WERI-Rb-1 (cell line): ENCODE measurements at regions not wholly inside any gene's neighbourhood (a gene's known extent, or its start where the extent isn't known, plus 50 kb on each side); places are given as distances from the start of the nearest gene placed in this dataset.
"Not testable (repeated sequence)": the region's sequence is repeated elsewhere in the genome, so short reads cannot be mapped to it uniquely, and the experiment has no call there.

Source experiments
- DNase-seq: peaks from one replicate; pipeline ENCODE4 v3.0.0-alpha.2; 2020
- H3K27ac ChIP-seq: fragments of 250-450 bp; sonication (Bioruptor Pico); 2 replicates; pipeline ENCODE4 v1.5.1; 2020; ENCODE audit warnings: mild to moderate bottlenecking, moderate library complexity
- H3K27me3 ChIP-seq: fragments of 250-450 bp; sonication (Bioruptor Pico); 2 replicates; pipeline ENCODE4 v1.5.1; 2021; ENCODE audit warnings: mild to moderate bottlenecking, low read depth, moderate library complexity; ENCODE audit not compliant: insufficient read depth, severe bottlenecking
- H3K36me3 ChIP-seq: fragments of 250-450 bp; sonication (Bioruptor Pico); 2 replicates; pipeline ENCODE4 v1.5.1; 2020; ENCODE audit warnings: mild to moderate bottlenecking, moderate library complexity
- H3K4me3 ChIP-seq: 2 replicates; pipeline ENCODE4 v1.5.1; 2011; ENCODE audit warnings: low read depth, mild to moderate bottlenecking, control low read depth, low read length
- H3K9me3 ChIP-seq: fragments of 250-450 bp; sonication (Bioruptor Pico); 2 replicates; pipeline ENCODE4 v1.5.1; 2021; ENCODE audit warnings: mild to moderate bottlenecking, moderate library complexity; ENCODE audit not compliant: severe bottlenecking
- CTCF ChIP-seq: IDR thresholded peaks from 2 replicates; pipeline ENCODE4 v1.5.1; 2011; ENCODE audit warnings: low read depth, mild to moderate bottlenecking, control low read depth, inconsistent platforms, low read length

- Histone ChIP-seq H3K9me3 (no peaks in the 10 kb centered on the region), H3K27me3 (peaks cover 42% of the 10 kb centered on the region), H3K4me3 (no peak overlapping the region), H3K27ac (no peak overlapping the region), H3K36me3 (no peaks in the 10 kb centered on the region)
- TF ChIP-seq CTCF, result no peak
- DNase-seq, result no peak
These were observed 363.5 kb downstream of the IGSF11 start for GRCh38 chr3:118671192-118671591.

- Histone ChIP-seq H3K27me3 (peaks cover 28% of the 10 kb centered on the region), H3K4me3 (no peak overlapping the region), H3K36me3 (no peaks in the 10 kb centered on the region), H3K9me3 (no peaks in the 10 kb centered on the region), H3K27ac (no peak overlapping the region)
- DNase-seq, result no peak
- TF ChIP-seq CTCF, result no peak
These were observed 359.3 kb downstream of the IGSF11 start for GRCh38 chr3:118675305-118675704.

- H3K4me3 ChIP-seq, H3K36me3 ChIP-seq, H3K9me3 ChIP-seq, H3K27ac ChIP-seq, DNase-seq: not testable (repeated sequence)
- peaks cover 24% of the 10 kb centered on the region for H3K27me3 ChIP-seq
These were observed 356.0 kb downstream of the IGSF11 start for GRCh38 chr3:118678663-118679062.

GRCh38 chr3:118682921-118683320 lies 351.7 kb downstream of the IGSF11 start:
- Histone ChIP-seq H3K36me3 (no peaks in the 10 kb centered on the region), H3K9me3 (no peaks in the 10 kb centered on the region), H3K27me3 (peaks cover 48% of the 10 kb centered on the region), H3K27ac (no peak overlapping the region), H3K4me3 (no peak overlapping the region)
- DNase-seq, result no peak
- TF ChIP-seq CTCF, result no peak

GRCh38 chr3:118683636-118684035 lies 351.0 kb downstream of the IGSF11 start:
- no peak for TF ChIP-seq CTCF
- no peak for DNase-seq

GRCh38 chr3:118688396-118688884 lies 346.2 kb downstream of the IGSF11 start:
- H3K27ac ChIP-seq, result no peak overlapping the region
- no peaks in the 10 kb centered on the region for H3K36me3 ChIP-seq
- H3K9me3 ChIP-seq, result no peaks in the 10 kb centered on the region
- no peak for TF ChIP-seq CTCF
- DNase-seq, result no peak
- H3K4me3 ChIP-seq, result no peak overlapping the region
- peaks cover 60% of the 10 kb centered on the region for H3K27me3 ChIP-seq

More at GRCh38 chr3:118683636-118684035, 351.0 kb downstream of the IGSF11 start:
- no peak overlapping the region for H3K4me3 ChIP-seq
- no peaks in the 10 kb centered on the region for H3K9me3 ChIP-seq
- H3K27ac ChIP-seq, result no peak overlapping the region
- H3K27me3 ChIP-seq, result peaks cover 48% of the 10 kb centered on the region
- no peaks in the 10 kb centered on the region for H3K36me3 ChIP-seq
